Colonic mucosa (tissue), 4 donors: ENCODE measurements at regions not wholly inside any gene's neighbourhood (a gene's known extent, or its start where the extent isn't known, plus 50 kb on each side); places are given as distances from the start of the nearest gene placed in this dataset.

Experiments used
- DNase-seq: peaks from one replicate; pipeline ENCODE4 v3.0.0-alpha.2; 2020
- H3K27ac ChIP-seq: fragments of 200-600 bp; one replicate; pipeline ENCODE4 v1.8.0; 2021
- H3K27me3 ChIP-seq: fragments of 200-600 bp; one replicate; pipeline ENCODE4 v1.8.0; 2021
- H3K36me3 ChIP-seq: fragments of 200-600 bp; one replicate; pipeline ENCODE4 v1.8.0; 2021
- H3K4me1 ChIP-seq: fragments of 200-600 bp; one replicate; pipeline ENCODE4 v1.8.0; 2021; ENCODE audit warnings: mild to moderate bottlenecking
- H3K4me3 ChIP-seq: fragments of 200-600 bp; one replicate; pipeline ENCODE4 v1.8.0; 2021
- H3K9ac ChIP-seq, 2 donors: one replicate each; pipeline ENCODE4 v1.7.0; 2013; ENCODE audit warnings: control low read depth in 2 of 2, low read depth in 2 of 2, low read length in 2 of 2
- H3K9me3 ChIP-seq: fragments of 200-600 bp; one replicate; pipeline ENCODE4 v1.8.0; 2021
- intact Hi-C: fragments of 100-400 bp; cut with DNase I; formaldehyde crosslinking; loops from one replicate; pipeline ENCODE4 v1.14.1; 2022
- TF ChIP-seq, protein P1 (sequence below): fragments of 200-600 bp; IDR thresholded peaks from one replicate; pipeline ENCODE4 v1.8.0; 2022; ENCODE audit warnings: antibody characterized with exemption, mild to moderate bottlenecking
- donor health status: healthy.
- donor health status: DM: no; HTN: no; CAD: no.
- donor health status: DM: no; HTN: no; CAD: no.

DNA sequence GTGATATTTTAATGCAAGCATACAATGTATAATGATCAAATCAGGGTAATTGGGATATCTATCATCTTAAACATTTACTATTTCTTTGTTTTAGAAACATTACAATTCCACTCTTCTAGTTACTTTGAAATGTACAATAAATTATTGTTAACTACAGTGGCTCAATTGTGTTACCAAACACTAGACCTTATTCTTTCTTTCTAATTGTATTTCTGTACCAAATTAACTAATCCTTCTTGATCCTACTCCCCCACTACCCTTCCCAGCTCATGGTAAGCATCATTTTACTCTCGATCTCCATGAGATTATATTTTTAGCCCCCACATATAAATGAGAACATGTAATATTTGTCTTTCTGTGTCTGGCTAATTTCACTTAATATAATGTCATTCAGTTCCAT, 95.0 kb upstream of the MROH9 start:
- intact Hi-C loops: no loop called here
- Histone ChIP-seq H3K27ac (no peak overlapping the region), H3K36me3 (no peaks in the 10 kb centered on the region), H3K27me3 (no peaks in the 10 kb centered on the region), H3K9ac (no peak overlapping the region), H3K4me3 (no peak overlapping the region), H3K9me3 (no peaks in the 10 kb centered on the region), H3K4me1 (no peaks in the 10 kb centered on the region)
- DNase-seq: no peak
- TF ChIP-seq, protein P1, sequence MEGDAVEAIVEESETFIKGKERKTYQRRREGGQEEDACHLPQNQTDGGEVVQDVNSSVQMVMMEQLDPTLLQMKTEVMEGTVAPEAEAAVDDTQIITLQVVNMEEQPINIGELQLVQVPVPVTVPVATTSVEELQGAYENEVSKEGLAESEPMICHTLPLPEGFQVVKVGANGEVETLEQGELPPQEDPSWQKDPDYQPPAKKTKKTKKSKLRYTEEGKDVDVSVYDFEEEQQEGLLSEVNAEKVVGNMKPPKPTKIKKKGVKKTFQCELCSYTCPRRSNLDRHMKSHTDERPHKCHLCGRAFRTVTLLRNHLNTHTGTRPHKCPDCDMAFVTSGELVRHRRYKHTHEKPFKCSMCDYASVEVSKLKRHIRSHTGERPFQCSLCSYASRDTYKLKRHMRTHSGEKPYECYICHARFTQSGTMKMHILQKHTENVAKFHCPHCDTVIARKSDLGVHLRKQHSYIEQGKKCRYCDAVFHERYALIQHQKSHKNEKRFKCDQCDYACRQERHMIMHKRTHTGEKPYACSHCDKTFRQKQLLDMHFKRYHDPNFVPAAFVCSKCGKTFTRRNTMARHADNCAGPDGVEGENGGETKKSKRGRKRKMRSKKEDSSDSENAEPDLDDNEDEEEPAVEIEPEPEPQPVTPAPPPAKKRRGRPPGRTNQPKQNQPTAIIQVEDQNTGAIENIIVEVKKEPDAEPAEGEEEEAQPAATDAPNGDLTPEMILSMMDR: no peak

DNA sequence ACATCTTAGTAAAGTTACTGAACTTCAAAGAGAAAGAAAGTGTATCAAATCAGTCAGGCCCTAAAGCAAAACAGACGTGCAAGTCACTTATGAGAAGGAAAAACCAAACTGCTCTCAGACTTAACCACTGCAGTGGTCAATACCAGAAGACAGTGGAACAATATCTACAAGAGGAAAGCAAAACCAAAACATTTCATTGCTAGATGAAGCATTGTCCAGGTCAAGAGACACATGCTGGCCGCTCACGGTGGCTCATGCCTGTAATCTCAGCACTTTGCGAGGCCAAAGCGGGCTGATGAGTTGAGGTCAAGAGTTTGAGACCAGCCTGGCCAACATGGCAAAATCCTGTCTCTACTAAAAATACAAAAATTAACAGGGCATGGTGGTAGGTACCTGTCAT, 82.0 kb upstream of the MROH9 start:
- Histone ChIP-seq H3K27me3 (no peaks in the 10 kb centered on the region), H3K36me3 (no peaks in the 10 kb centered on the region), H3K4me3 (no peak overlapping the region), H3K27ac (no peak overlapping the region), H3K4me1 (no peaks in the 10 kb centered on the region), H3K9ac (no peak overlapping the region), H3K9me3 (no peaks in the 10 kb centered on the region)
- no peak for DNase-seq
- intact Hi-C loops: no loop called here
- TF ChIP-seq, protein P1: no peak

DNA sequence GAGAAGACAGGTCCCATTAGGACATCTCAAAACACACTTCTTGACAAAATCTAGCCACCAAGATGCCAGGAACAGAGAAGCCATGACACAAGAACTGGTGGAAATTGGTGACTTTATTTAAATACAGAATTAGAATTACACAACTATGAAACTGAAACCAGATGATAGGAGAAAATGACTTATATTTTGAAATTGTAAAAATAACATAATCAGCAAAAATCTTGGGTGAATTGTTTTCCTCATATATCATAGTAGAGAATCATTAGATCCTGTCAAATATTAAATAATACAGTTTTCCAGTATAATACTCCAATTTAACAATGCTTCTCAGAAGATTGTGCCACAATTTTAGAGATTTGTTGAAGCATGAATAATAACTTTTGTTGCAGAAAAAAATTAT, 81.5 kb upstream of the MROH9 start:
- H3K9me3 ChIP-seq: no peaks in the 10 kb centered on the region
- no peak for DNase-seq
- H3K27ac ChIP-seq: no peak overlapping the region
- TF ChIP-seq, protein P1: no peak
- H3K36me3 ChIP-seq: no peaks in the 10 kb centered on the region
- H3K27me3 ChIP-seq: no peaks in the 10 kb centered on the region
- H3K4me3 ChIP-seq: no peak overlapping the region
- intact Hi-C loops: no loop called here
- H3K9ac ChIP-seq: no peak overlapping the region
- no peaks in the 10 kb centered on the region for H3K4me1 ChIP-seq

DNA sequence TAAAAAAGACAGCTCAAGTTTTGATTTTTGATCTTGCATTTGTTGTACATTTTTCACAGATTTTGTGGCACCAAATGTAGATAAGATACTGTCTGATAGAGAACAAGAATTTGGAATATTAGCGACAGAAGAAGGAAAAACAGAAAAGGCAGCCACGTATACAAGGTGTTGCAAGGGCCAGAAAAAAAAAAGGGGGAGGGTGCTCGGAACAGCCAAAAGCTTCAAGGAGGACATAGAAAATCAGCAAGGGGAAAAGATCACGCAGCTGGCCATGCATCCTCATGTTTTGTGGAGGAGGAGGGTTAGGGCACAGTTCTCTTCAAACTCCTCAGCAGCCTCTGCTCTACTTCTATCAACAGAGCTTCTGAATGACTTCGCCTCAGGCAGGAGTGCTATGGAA, 80.7 kb upstream of the MROH9 start:
- H3K27me3 ChIP-seq: no peaks in the 10 kb centered on the region
- H3K4me3 ChIP-seq: no peak overlapping the region
- intact Hi-C loops: no loop called here

DNA sequence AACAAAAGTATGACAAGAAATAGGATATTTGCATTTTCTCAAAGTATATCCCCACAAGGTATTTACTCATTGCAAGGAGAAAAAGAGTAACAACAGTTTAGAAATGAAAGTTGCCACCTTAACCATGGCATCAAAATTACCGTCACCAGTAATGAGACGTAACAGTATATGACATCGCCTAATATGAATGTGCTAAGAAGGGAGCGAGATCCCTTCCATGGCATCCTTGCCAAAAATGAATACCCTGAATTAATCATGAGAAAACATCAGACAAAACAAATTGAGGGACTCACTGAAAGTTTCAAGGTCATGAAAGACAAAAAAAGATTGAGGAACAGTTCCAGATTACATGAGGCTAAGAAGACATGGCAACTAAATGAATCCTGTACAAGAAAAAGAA, 78.9 kb upstream of the MROH9 start:
- TF ChIP-seq, protein P1: no peak
- Histone ChIP-seq H3K27me3 (no peaks in the 10 kb centered on the region), H3K9ac (no peak overlapping the region), H3K9me3 (no peaks in the 10 kb centered on the region), H3K27ac (no peak overlapping the region), H3K4me1 (no peaks in the 10 kb centered on the region), H3K36me3 (no peaks in the 10 kb centered on the region), H3K4me3 (no peak overlapping the region)
- DNase-seq: no peak
- intact Hi-C loops: no loop called here

More for the DNA sequence above, 80.7 kb upstream of the MROH9 start:
- no peaks in the 10 kb centered on the region for H3K36me3 ChIP-seq
- no peaks in the 10 kb centered on the region for H3K9me3 ChIP-seq
- TF ChIP-seq, protein P1: no peak
- no peak overlapping the region for H3K27ac ChIP-seq
- H3K4me1 ChIP-seq: no peaks in the 10 kb centered on the region
- DNase-seq: no peak
- no peak overlapping the region for H3K9ac ChIP-seq

DNA sequence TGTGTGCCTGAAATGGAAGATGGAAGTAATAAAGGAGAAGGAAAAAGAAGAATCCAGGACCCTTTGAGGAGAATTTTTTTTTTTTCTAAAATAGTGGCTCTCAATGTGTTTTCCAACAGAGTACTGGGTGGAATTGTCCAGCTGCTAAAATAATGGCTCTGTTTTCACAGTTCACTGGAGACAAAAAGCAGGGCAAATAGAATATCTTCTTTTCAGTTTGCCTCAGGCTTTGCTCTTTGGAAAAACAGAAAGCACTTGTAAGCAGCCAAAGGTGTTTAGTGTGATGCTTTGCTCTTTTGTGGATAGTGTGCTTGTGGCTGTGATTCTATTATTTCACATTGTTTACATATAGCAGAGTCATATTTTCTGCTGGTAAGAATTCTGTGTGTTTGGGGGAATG, 77.4 kb upstream of the MROH9 start:
- Histone ChIP-seq H3K4me3 (no peak overlapping the region), H3K27me3 (no peaks in the 10 kb centered on the region), H3K27ac (no peak overlapping the region), H3K4me1 (no peaks in the 10 kb centered on the region), H3K9ac (no peak overlapping the region), H3K36me3 (no peaks in the 10 kb centered on the region), H3K9me3 (no peaks in the 10 kb centered on the region)
- no peak for DNase-seq
- intact Hi-C loops: no loop called here
- TF ChIP-seq, protein P1: no peak
